ENCODE measurements at regions not wholly inside any gene's neighbourhood (a gene's known extent, or its start where the extent isn't known, plus 50 kb on each side); places are given as distances from the start of the nearest gene placed in this dataset.

DNA sequence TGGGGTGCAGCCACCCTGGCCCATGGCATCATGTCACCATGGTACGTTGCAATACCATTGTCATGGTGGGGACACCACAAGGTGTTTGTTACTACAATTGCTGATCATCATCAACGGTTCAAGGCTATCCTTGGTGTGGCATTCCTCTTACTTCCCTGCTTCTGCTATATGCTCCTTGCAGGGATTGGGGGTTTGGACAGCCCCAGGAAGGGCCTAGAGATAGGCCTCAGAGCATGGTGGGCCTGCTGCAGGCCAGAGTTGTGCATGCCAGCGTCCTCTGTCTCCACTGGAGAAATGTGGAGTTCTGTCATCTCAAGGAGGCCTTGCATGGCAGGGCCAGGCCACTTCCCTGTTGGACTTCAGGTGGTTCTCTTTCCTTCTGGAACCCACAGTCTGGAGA, 234.6 kb upstream of the MKI67 start:
- TF ChIP-seq, protein P1, sequence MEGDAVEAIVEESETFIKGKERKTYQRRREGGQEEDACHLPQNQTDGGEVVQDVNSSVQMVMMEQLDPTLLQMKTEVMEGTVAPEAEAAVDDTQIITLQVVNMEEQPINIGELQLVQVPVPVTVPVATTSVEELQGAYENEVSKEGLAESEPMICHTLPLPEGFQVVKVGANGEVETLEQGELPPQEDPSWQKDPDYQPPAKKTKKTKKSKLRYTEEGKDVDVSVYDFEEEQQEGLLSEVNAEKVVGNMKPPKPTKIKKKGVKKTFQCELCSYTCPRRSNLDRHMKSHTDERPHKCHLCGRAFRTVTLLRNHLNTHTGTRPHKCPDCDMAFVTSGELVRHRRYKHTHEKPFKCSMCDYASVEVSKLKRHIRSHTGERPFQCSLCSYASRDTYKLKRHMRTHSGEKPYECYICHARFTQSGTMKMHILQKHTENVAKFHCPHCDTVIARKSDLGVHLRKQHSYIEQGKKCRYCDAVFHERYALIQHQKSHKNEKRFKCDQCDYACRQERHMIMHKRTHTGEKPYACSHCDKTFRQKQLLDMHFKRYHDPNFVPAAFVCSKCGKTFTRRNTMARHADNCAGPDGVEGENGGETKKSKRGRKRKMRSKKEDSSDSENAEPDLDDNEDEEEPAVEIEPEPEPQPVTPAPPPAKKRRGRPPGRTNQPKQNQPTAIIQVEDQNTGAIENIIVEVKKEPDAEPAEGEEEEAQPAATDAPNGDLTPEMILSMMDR (IDR thresholded peaks at IDR 0.05; ENCODE audit: low read length), result no peak
- no peak for TF ChIP-seq EZH2 (IDR thresholded peaks at IDR 0.05; ENCODE audit: borderline replicate concordance, low read length)
